Spleen (tissue), 7 donors: ENCODE measurements at regions not wholly inside any gene's neighbourhood (a gene's known extent, or its start where the extent isn't known, plus 50 kb on each side); places are given as distances from the start of the nearest gene placed in this dataset.

Source experiments
- CTCF ChIP-seq, 11 experiments: fragments of 200-600 bp in 7 of 11; fragments of 450-650 bp in 4 of 11; sonication (generic) in 4 of 11; IDR thresholded peaks in 8 of 11; conservative IDR thresholded peaks in 3 of 11; 1 replicate in 7 of 11; 2 replicates in 4 of 11; pipeline versions ENCODE4 v1.4.0 to v1.8.0; 2016 to 2021; ENCODE audit warnings: antibody characterized with exemption in 11 of 11, inconsistent platforms in 4 of 11, mild to moderate bottlenecking in 1 of 11
- POLR2AphosphoS5 ChIP-seq, 3 donors: sonication (generic); formaldehyde crosslinking; IDR thresholded peaks; one replicate each; pipeline ENCODE4 v1.5.1; 2017; ENCODE audit warnings: antibody characterized with exemption in 3 of 3
- donor health status: DM: no; HTN: no; CAD: no; lungs with moderate emphysema.
- donor health status: DM: no; HTN: no; CAD: no.
- donor health status: DM: no; HTN: no; CAD: no.

- no peak for TF ChIP-seq CTCF (IDR thresholded peaks at IDR 0.05 in 8 of 11, conservative IDR thresholded peaks at IDR 0.05 in 3 of 11)
- no peak for TF ChIP-seq POLR2AphosphoS5 (IDR thresholded peaks at IDR 0.05)
Measured at GRCh38 chr7:115474137-115474536, 552.2 kb downstream of the MDFIC start.
